K562 (cell line): ENCODE measurements at regions not wholly inside any gene's neighbourhood (a gene's known extent, or its start where the extent isn't known, plus 50 kb on each side); places are given as distances from the start of the nearest gene placed in this dataset.

Source experiments
- ARID1B ChIP-seq: fragments of 450-650 bp; IDR thresholded peaks from 2 replicates; pipeline ENCODE4 v1.6.1; 2016; ENCODE audit warnings: antibody characterized with exemption, mild to moderate bottlenecking, inconsistent platforms
- BDP1 ChIP-seq: IDR thresholded peaks from 3 replicates; pipeline ENCODE4 v1.6.1; 2011; ENCODE audit not compliant: insufficient read length, insufficient read depth
- CEBPG ChIP-seq, 3 experiments: fragments of 200-800 bp in 1 of 3; sonication (Bioruptor generic) in 1 of 3; sonication (generic) in 1 of 3; formaldehyde crosslinking in 1 of 3; IDR thresholded peaks in 2 of 3; conservative IDR thresholded peaks in 1 of 3; 2 replicates each; pipeline versions ENCODE4 v1.6.1 to v1.8.0; 2016 to 2022; ENCODE audit warnings: missing compliant biosample characterization in 2 of 3, missing genetic modification characterization in 2 of 3, mild to moderate bottlenecking in 1 of 3, missing genetic modification reagents in 1 of 3
- DPF2 ChIP-seq: fragments of 450-650 bp; IDR thresholded peaks from 2 replicates; pipeline ENCODE4 v1.6.1; 2016
- EHMT2 ChIP-seq: fragments of 450-650 bp; IDR thresholded peaks from 2 replicates; pipeline ENCODE4 v1.6.1; 2018; ENCODE audit warnings: antibody characterized with exemption
- ELF1 ChIP-seq: fragments of 200-800 bp; sonication (Bioruptor generic); IDR thresholded peaks from 2 replicates; pipeline ENCODE4 v1.6.1; 2016; ENCODE audit warnings: missing genetic modification characterization, missing compliant biosample characterization
- EP400 ChIP-seq: fragments of 450-650 bp; IDR thresholded peaks from 2 replicates; pipeline ENCODE4 v1.6.1; 2017; ENCODE audit warnings: antibody characterized with exemption, mild to moderate bottlenecking, moderate library complexity
- ETS2 ChIP-seq: IDR thresholded peaks from 2 replicates; pipeline ENCODE4 v1.6.1; 2016; ENCODE audit warnings: borderline replicate concordance, missing genetic modification characterization, mild to moderate bottlenecking, moderate library complexity, missing compliant biosample characterization; ENCODE audit not compliant: poor library complexity, severe bottlenecking
- FOXA1 ChIP-seq: fragments of 450-650 bp; IDR thresholded peaks from 2 replicates; pipeline ENCODE4 v1.6.1; 2016; ENCODE audit warnings: mild to moderate bottlenecking, borderline replicate concordance
- GTF2B ChIP-seq: IDR thresholded peaks from 2 replicates; pipeline ENCODE4 v1.6.1; 2011; ENCODE audit not compliant: insufficient read length; ENCODE audit errors: extremely low read depth
- HDAC2 ChIP-seq: fragments of 450-650 bp; IDR thresholded peaks from 2 replicates; pipeline ENCODE4 v1.6.1; 2016; ENCODE audit warnings: mild to moderate bottlenecking
- HNRNPUL1 ChIP-seq: fragments of 200-400 bp; formaldehyde crosslinking; IDR thresholded peaks from 2 replicates; pipeline ENCODE4 v1.6.1; 2017; ENCODE audit warnings: low read length
- JUNB ChIP-seq: fragments of 450-650 bp; formaldehyde crosslinking; conservative IDR thresholded peaks from 2 replicates; pipeline ENCODE4 v1.4.0; 2020; ENCODE audit warnings: mild to moderate bottlenecking
- MAFF ChIP-seq: IDR thresholded peaks from 2 replicates; pipeline ENCODE4 v1.6.1; 2012; ENCODE audit warnings: low read length, improper control_type of control experiment
- MED1 ChIP-seq: sonication (generic); formaldehyde crosslinking; IDR thresholded peaks from 2 replicates; pipeline ENCODE4 v1.8.1; 2023; ENCODE audit warnings: missing genetic modification reagents, borderline replicate concordance
- MNT ChIP-seq, 2 experiments: fragments of 450-650 bp; conservative IDR thresholded peaks; 2 replicates each; pipeline ENCODE4 v1.6.1; 2017; ENCODE audit warnings: mild to moderate bottlenecking in 2 of 2, moderate library complexity in 2 of 2
- PRDM10 ChIP-seq: fragments of 450-650 bp; IDR thresholded peaks from 2 replicates; pipeline ENCODE4 v1.6.1; 2018; ENCODE audit not compliant: partially characterized antibody
- RAD21 ChIP-seq, 2 experiments: fragments of 250-450 bp in 1 of 2; fragments of 450-650 bp in 1 of 2; sonication (Bioruptor Pico) in 1 of 2; formaldehyde crosslinking in 1 of 2; IDR thresholded peaks in 1 of 2; conservative IDR thresholded peaks in 1 of 2; 2 replicates each; pipeline versions ENCODE4 v1.4.0 to v1.8.0; 2020 to 2022; ENCODE audit warnings: mild to moderate bottlenecking in 2 of 2, moderate library complexity in 1 of 2
- TCFL5 ChIP-seq: fragments of 250-450 bp; sonication (Bioruptor Pico); conservative IDR thresholded peaks from 2 replicates; pipeline ENCODE4 v1.6.1; 2021; ENCODE audit warnings: mild to moderate bottlenecking, moderate library complexity, matching md5 sums
- TGIF2 ChIP-seq: sonication (generic); formaldehyde crosslinking; IDR thresholded peaks from 2 replicates; pipeline ENCODE4 v1.8.1; 2022; ENCODE audit warnings: mild to moderate bottlenecking, missing genetic modification reagents, moderate library complexity
- ZNF263 ChIP-seq: sonication (generic); formaldehyde crosslinking; IDR thresholded peaks from 2 replicates; pipeline ENCODE4 v1.8.0; 2022; ENCODE audit warnings: mild to moderate bottlenecking, missing genetic modification reagents, borderline replicate concordance
- ZNF282 ChIP-seq: sonication (generic); formaldehyde crosslinking; IDR thresholded peaks from 2 replicates; pipeline ENCODE4 v1.8.1; 2023; ENCODE audit warnings: missing genetic modification reagents
- ZNF316 ChIP-seq: fragments of 450-650 bp; IDR thresholded peaks from 2 replicates; pipeline ENCODE4 v1.6.1; 2016

GRCh38 chr5:7991125-7991821, 122.3 kb downstream of the MTRR start (continued):
- TF ChIP-seq MED1 (CRISPR knock-in tag), result no peak
- 0 out of 2 replicates have a peak, but pooled peaks have one; percentile 44 for TF ChIP-seq EP400
- no peak for TF ChIP-seq BDP1
- TF ChIP-seq TCFL5 (CRISPR knock-in tag), result no peak
- TF ChIP-seq JUNB, result no peak
- no peak for TF ChIP-seq ZNF263 (CRISPR knock-in tag)
- TF ChIP-seq GTF2B, result no peak
- no peak for TF ChIP-seq HDAC2
- TF ChIP-seq ELF1 (tag), result peak; percentile 47
- 0 out of 2 replicates have a peak, but pooled peaks have one; percentile 24 for TF ChIP-seq ARID1B
- TF ChIP-seq ETS2 (tag), result no peak
- TF ChIP-seq EHMT2, result 0 out of 2 replicates have a peak, but pooled peaks have one; percentile 15
- no peak for TF ChIP-seq MAFF
- TF ChIP-seq DPF2, result 0 out of 2 replicates have a peak, but pooled peaks have one; percentile 40
- no peak for TF ChIP-seq ZNF282
- TF ChIP-seq MNT (conservative IDR thresholded peaks at IDR 0.05), result no peak
- TF ChIP-seq TGIF2, result no peak
- TF ChIP-seq HNRNPUL1, result no peak
- TF ChIP-seq PRDM10, result peak; percentile 35
- TF ChIP-seq RAD21 (CRISPR knock-in tag; conservative IDR thresholded peaks at IDR 0.05 in 1 of 2, IDR thresholded peaks at IDR 0.05 in 1 of 2), result no peak
- TF ChIP-seq CEBPG (CRISPR knock-in tag; IDR thresholded peaks at IDR 0.05), result no peak
- TF ChIP-seq CEBPG (tag; conservative IDR thresholded peaks at IDR 0.05 in 1 of 2, IDR thresholded peaks at IDR 0.05 in 1 of 2), result no peak
- TF ChIP-seq FOXA1, result no peak
- peak; percentile 36; the same call in 1 of the 2 replicates for TF ChIP-seq ZNF316
